SJSA1 (cell line): ENCODE measurements at regions not wholly inside any gene's neighbourhood (a gene's known extent, or its start where the extent isn't known, plus 50 kb on each side); places are given as distances from the start of the nearest gene placed in this dataset.
"Not testable (repeated sequence)": the region's sequence is repeated elsewhere in the genome, so short reads cannot be mapped to it uniquely, and the experiment has no call there.

Experiments
- DNase-seq, 2 experiments: peaks; one replicate each; pipeline ENCODE4 v3.0.0-alpha.2; 2015 to 2020; ENCODE audit warnings: low spot score in 2 of 2, low read depth in 1 of 2
- H3K27ac ChIP-seq: fragments of 250-450 bp; sonication (Bioruptor Pico); 2 replicates; pipeline ENCODE4 v1.5.1; 2020; ENCODE audit warnings: mild to moderate bottlenecking, moderate library complexity
- H3K27me3 ChIP-seq: fragments of 250-450 bp; sonication (Bioruptor Pico); replicated peaks from 2 replicates; pipeline ENCODE4 v1.5.1; 2020; ENCODE audit warnings: mild to moderate bottlenecking, moderate library complexity
- H3K36me3 ChIP-seq: fragments of 250-450 bp; sonication (Bioruptor Pico); 2 replicates; pipeline ENCODE4 v1.5.1; 2020; ENCODE audit warnings: mild to moderate bottlenecking
- H3K4me1 ChIP-seq: fragments of 250-450 bp; sonication (Bioruptor Pico); replicated peaks from 2 replicates; pipeline ENCODE4 v1.6.1; 2021; ENCODE audit warnings: mild to moderate bottlenecking
- H3K4me3 ChIP-seq: fragments of 250-450 bp; sonication (Bioruptor Pico); 2 replicates; pipeline ENCODE4 v1.5.1; 2020; ENCODE audit warnings: mild to moderate bottlenecking
- H3K9me3 ChIP-seq: fragments of 250-450 bp; sonication (Bioruptor Pico); replicated peaks from 2 replicates; pipeline ENCODE4 v1.5.1; 2020; ENCODE audit warnings: mild to moderate bottlenecking

- H3K27ac ChIP-seq, H3K4me3 ChIP-seq, H3K36me3 ChIP-seq, H3K4me1 ChIP-seq, DNase-seq, H3K27me3 ChIP-seq, H3K9me3 ChIP-seq: not testable (repeated sequence)
Observed at GRCh38 chr14:38634913-38635312, 379.0 kb upstream of the CLEC14A start.

- H3K36me3 ChIP-seq, result no peaks in the 10 kb centered on the region
- no peaks in the 10 kb centered on the region for H3K4me1 ChIP-seq
- no peaks in the 10 kb centered on the region for H3K27me3 ChIP-seq
- no peaks in the 10 kb centered on the region for H3K9me3 ChIP-seq
- DNase-seq, result no peak
- no peak overlapping the region for H3K27ac ChIP-seq
- no peak overlapping the region for H3K4me3 ChIP-seq
Observed at GRCh38 chr14:38629412-38629811, 373.5 kb upstream of the CLEC14A start.

- no peak for DNase-seq
- Histone ChIP-seq H3K9me3 (no peaks in the 10 kb centered on the region), H3K4me1 (no peaks in the 10 kb centered on the region), H3K27ac (no peak overlapping the region), H3K4me3 (no peak overlapping the region), H3K36me3 (no peaks in the 10 kb centered on the region), H3K27me3 (no peaks in the 10 kb centered on the region)
Observed at GRCh38 chr14:38627163-38627562, 371.3 kb upstream of the CLEC14A start.

DNA sequence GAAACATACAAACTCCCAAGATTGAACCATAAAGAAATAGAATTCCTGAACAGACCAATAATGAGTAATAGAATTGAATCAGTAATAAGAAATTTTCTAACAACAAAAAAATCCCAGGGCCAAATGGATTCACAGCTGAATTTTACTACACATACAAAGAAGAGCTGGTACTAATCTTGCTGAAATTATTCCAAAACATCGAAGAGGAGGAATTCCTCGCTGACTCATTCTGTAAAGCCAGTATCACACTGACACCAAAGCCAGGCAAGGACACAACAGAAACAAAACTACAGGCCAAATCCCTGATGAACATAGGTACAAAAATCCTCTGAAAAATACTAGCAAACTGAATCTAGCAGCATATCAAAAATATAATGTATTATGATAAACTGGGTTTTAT lies 367.8 kb upstream of the CLEC14A start:
- H3K4me1 ChIP-seq, result no peaks in the 10 kb centered on the region
- no peak for DNase-seq
- no peaks in the 10 kb centered on the region for H3K9me3 ChIP-seq
- H3K4me3 ChIP-seq, result no peak overlapping the region
- H3K27ac ChIP-seq, result no peak overlapping the region
- H3K27me3 ChIP-seq, result no peaks in the 10 kb centered on the region
- H3K36me3 ChIP-seq, result no peaks in the 10 kb centered on the region

GRCh38 chr14:38618514-38618913 lies 362.6 kb upstream of the CLEC14A start:
- Histone ChIP-seq H3K9me3 (no peaks in the 10 kb centered on the region), H3K4me3 (no peak overlapping the region), H3K27me3 (no peaks in the 10 kb centered on the region), H3K4me1 (no peaks in the 10 kb centered on the region), H3K36me3 (no peaks in the 10 kb centered on the region), H3K27ac (no peak overlapping the region)
- no peak for DNase-seq

- Histone ChIP-seq H3K27ac (no peak overlapping the region), H3K9me3 (no peaks in the 10 kb centered on the region), H3K4me1 (no peaks in the 10 kb centered on the region), H3K4me3 (no peak overlapping the region), H3K27me3 (no peaks in the 10 kb centered on the region), H3K36me3 (no peaks in the 10 kb centered on the region)
- DNase-seq, result no peak
Observed at GRCh38 chr14:38616959-38617358, 361.1 kb upstream of the CLEC14A start.

DNA sequence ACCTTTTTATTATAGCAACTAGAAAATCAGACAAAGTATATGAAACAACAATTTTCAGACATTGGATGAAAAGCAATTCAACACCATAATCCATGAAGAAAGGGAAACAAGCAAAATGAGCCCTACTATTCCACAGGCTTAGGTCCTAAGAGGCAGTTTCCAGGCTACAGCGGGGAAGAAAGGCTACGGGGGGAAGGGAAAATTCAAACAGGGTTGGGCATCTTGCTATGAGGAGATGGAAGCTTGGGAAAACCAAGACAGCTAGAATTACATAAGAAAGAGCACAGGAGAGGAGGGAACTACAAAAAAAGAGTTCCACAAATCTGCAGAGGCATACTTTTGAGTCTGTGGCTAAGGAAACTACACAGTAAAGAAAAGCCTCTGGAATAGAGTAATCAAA lies 356.0 kb upstream of the CLEC14A start:
- H3K36me3 ChIP-seq, result no peaks in the 10 kb centered on the region
- H3K9me3 ChIP-seq, result no peaks in the 10 kb centered on the region
- no peak for DNase-seq
- no peaks in the 10 kb centered on the region for H3K27me3 ChIP-seq
- H3K4me3 ChIP-seq, result no peak overlapping the region
- H3K27ac ChIP-seq, result no peak overlapping the region
- no peaks in the 10 kb centered on the region for H3K4me1 ChIP-seq

- Histone ChIP-seq H3K27me3 (no peaks in the 10 kb centered on the region), H3K36me3 (no peaks in the 10 kb centered on the region), H3K4me3 (no peak overlapping the region), H3K4me1 (no peaks in the 10 kb centered on the region), H3K9me3 (no peaks in the 10 kb centered on the region), H3K27ac (no peak overlapping the region)
- no peak for DNase-seq
Observed at GRCh38 chr14:38608244-38608643, 352.4 kb upstream of the CLEC14A start.

- Histone ChIP-seq H3K36me3 (no peaks in the 10 kb centered on the region), H3K4me3 (no peak overlapping the region)
Observed at GRCh38 chr14:38605193-38606114, 349.6 kb upstream of the CLEC14A start.

DNA sequence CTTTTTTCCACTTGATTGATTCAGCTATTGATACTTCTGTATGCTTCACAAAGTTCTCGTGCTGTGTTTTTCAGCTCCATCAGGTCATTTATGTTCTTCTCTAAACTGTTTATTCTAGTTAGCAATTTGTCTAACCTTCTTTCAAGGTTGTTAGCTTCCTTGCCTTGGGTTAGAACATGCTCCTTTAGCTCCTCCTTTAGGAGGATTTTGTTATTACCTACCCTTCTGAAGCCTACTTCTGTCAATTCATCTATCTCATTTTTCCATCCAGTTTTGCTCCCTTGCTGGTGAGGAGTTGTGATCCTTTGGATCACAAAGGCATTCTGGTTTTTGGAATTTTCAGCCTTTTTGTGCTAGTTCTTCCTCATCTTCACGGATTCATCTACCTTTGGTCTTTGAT lies 344.7 kb upstream of the CLEC14A start:
- H3K27ac ChIP-seq, H3K36me3 ChIP-seq, H3K4me1 ChIP-seq, DNase-seq, H3K27me3 ChIP-seq, H3K4me3 ChIP-seq, H3K9me3 ChIP-seq: not testable (repeated sequence)

More at GRCh38 chr14:38605193-38606114, 349.6 kb upstream of the CLEC14A start:
- Histone ChIP-seq H3K4me1 (no peaks in the 10 kb centered on the region), H3K27me3 (no peaks in the 10 kb centered on the region), H3K27ac (no peak overlapping the region), H3K9me3 (no peaks in the 10 kb centered on the region)
- DNase-seq, result no peak

GRCh38 chr14:38593476-38593875 lies 337.6 kb upstream of the CLEC14A start:
- Histone ChIP-seq H3K4me3 (no peak overlapping the region), H3K36me3 (no peaks in the 10 kb centered on the region), H3K27ac (no peak overlapping the region), H3K4me1 (no peaks in the 10 kb centered on the region), H3K9me3 (no peaks in the 10 kb centered on the region), H3K27me3 (no peaks in the 10 kb centered on the region)
- DNase-seq, result no peak

GRCh38 chr14:38592764-38593442 lies 337.0 kb upstream of the CLEC14A start:
- Histone ChIP-seq H3K27ac (no peak overlapping the region), H3K4me1 (no peaks in the 10 kb centered on the region), H3K9me3 (no peaks in the 10 kb centered on the region), H3K4me3 (no peak overlapping the region), H3K27me3 (no peaks in the 10 kb centered on the region), H3K36me3 (no peaks in the 10 kb centered on the region)
- no peak for DNase-seq

- no peak overlapping the region for H3K4me3 ChIP-seq
- H3K27me3 ChIP-seq, result no peaks in the 10 kb centered on the region
- H3K27ac ChIP-seq, result no peak overlapping the region
- no peaks in the 10 kb centered on the region for H3K9me3 ChIP-seq
- no peaks in the 10 kb centered on the region for H3K4me1 ChIP-seq
- no peaks in the 10 kb centered on the region for H3K36me3 ChIP-seq
- DNase-seq, result no peak
Observed at GRCh38 chr14:38589747-38590350, 334.0 kb upstream of the CLEC14A start.

- DNase-seq, result no peak
- Histone ChIP-seq H3K9me3 (no peaks in the 10 kb centered on the region), H3K27me3 (no peaks in the 10 kb centered on the region), H3K36me3 (no peaks in the 10 kb centered on the region), H3K4me3 (no peak overlapping the region), H3K4me1 (no peaks in the 10 kb centered on the region), H3K27ac (no peak overlapping the region)
Observed at GRCh38 chr14:38583471-38583870, 327.6 kb upstream of the CLEC14A start.
